ENCODE measurements at regions not wholly inside any gene's neighbourhood (a gene's known extent, or its start where the extent isn't known, plus 50 kb on each side); places are given as distances from the start of the nearest gene placed in this dataset.
"Not testable (repeated sequence)": the region's sequence is repeated elsewhere in the genome, so short reads cannot be mapped to it uniquely, and the experiment has no call there.

- DNase-seq: no peak
Observed at GRCh38 chr5:142259758-142260157, 65.1 kb downstream of the SPRY4 start.

- DNase-seq: no peak
Observed at GRCh38 chr5:142255831-142256230, 69.0 kb downstream of the SPRY4 start.

- no peak for DNase-seq
Observed at GRCh38 chr5:142254431-142254830, 70.4 kb downstream of the SPRY4 start.

DNA sequence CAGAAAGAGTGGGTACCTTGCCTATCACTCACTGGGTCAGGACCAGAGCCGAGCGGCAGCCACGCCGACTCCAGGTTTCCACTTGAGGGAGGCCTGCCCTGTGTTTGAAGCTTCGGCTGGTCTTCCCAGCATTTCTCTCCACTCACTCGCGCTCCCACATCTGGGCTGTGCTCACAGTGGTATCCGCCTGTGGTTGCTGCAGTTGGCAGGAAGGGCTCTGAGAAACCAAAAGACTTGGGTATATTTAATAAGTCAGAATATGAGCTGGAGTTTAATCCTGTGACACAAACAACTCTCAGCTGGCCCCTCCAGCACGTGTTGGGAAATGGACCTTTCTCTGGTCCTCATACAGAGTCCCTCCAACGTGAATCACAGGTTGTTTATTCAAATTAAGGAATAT lies 70.9 kb downstream of the SPRY4 start:
- no peak for DNase-seq

GRCh38 chr5:142250119-142250518 lies 74.7 kb downstream of the SPRY4 start:
- DNase-seq: no peak

- DNase-seq: no peak
Observed at GRCh38 chr5:142248853-142249462, 75.9 kb downstream of the SPRY4 start.

GRCh38 chr5:142246258-142246657 lies 78.6 kb downstream of the SPRY4 start:
- DNase-seq: peak in 1 of 2 experiments; percentile 69

DNA sequence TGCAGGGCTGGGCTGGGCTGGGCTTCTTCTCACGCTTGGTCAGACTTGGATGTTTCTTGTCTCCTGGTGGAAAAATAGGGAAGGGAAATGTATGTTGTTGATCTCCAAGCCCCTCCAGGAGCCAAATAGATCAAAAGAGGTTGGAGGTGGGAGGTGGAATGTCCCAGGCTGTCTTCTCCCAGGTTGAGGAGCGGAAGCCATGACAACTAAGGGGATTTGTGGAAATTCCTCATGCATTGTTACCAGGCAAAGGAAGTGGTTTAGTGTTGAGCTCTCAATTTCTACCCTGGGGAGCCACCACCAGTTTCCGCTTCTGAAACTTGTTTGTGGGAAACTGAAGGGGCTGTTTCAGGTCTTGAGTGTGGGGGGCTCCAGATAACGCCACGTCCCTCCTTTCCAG lies 79.0 kb downstream of the SPRY4 start:
- DNase-seq: no peak

DNA sequence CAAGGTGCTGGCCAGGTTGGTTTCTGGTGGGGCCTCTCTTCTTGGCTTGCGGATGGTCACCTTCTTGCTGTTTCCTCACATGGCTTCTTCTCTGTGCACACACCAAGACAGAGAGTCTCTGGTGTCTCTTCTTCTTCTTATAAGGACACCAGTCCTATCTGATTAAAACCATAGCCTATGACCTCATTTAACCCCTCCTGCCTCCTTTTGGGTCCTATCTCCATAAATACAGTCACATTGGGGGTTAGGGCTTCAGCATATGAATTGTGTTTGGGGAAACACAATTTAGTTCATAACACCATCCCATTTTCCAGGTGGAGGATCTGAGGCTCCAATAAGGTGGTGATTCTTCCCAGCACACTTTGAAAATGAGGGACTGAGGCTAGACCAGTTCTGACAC lies 80.4 kb downstream of the SPRY4 start:
- no peak for DNase-seq

GRCh38 chr5:142242272-142242671 lies 82.5 kb downstream of the SPRY4 start:
- no peak for DNase-seq

GRCh38 chr5:142239394-142240159 lies 85.2 kb downstream of the SPRY4 start:
- DNase-seq: no peak

GRCh38 chr5:142237707-142238106 lies 87.1 kb downstream of the SPRY4 start:
- DNase-seq: no peak

GRCh38 chr5:142236673-142237290 lies 88.0 kb downstream of the SPRY4 start:
- DNase-seq: not testable (repeated sequence)

- no peak for DNase-seq
Observed at GRCh38 chr5:142235870-142236672, 88.8 kb downstream of the SPRY4 start.

DNA sequence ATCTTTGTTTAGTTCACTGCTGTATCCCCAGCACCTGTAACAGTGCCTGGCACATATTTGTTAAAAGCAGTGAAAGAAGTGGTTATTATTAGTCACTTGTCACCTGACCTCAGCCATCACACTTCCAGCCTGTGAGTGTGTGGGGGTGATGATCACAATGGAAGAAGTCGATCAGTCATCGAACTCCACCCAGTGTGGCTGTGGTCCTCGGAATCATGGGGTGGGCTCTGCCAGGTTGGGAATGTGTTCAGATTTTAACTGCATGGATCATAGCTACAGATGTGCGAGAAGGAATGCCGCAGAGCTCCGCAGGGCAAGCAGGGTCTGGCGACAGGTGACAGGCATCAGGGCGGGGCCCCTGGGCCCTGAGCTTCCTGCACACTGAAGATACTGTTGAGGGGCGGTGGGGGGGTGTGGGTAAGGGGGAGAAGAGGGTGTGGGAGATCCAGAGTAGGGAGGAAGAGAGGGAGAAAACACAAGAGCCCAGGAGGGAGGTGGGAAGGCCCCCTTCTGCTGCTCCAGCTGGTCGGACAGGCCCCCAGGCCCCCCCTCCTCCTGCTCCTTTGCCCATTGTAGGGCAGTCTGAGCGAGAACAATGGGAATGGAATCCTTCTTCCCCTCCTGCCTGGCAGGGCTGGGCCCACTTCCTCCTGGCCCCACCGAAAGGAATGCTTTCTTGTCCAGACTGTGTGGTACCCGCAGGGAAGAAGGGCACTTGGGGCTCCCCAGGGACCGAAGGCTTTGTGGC lies 89.6 kb downstream of the SPRY4 start:
- DNase-seq: no peak

- DNase-seq: no peak
Observed at GRCh38 chr5:142233083-142234032, 91.5 kb downstream of the SPRY4 start.

- DNase-seq: not testable (repeated sequence)
Observed at GRCh38 chr5:142230949-142231348, 93.9 kb downstream of the SPRY4 start.

GRCh38 chr5:142225141-142225540 lies 99.7 kb downstream of the SPRY4 start:
- no peak for DNase-seq

DNA sequence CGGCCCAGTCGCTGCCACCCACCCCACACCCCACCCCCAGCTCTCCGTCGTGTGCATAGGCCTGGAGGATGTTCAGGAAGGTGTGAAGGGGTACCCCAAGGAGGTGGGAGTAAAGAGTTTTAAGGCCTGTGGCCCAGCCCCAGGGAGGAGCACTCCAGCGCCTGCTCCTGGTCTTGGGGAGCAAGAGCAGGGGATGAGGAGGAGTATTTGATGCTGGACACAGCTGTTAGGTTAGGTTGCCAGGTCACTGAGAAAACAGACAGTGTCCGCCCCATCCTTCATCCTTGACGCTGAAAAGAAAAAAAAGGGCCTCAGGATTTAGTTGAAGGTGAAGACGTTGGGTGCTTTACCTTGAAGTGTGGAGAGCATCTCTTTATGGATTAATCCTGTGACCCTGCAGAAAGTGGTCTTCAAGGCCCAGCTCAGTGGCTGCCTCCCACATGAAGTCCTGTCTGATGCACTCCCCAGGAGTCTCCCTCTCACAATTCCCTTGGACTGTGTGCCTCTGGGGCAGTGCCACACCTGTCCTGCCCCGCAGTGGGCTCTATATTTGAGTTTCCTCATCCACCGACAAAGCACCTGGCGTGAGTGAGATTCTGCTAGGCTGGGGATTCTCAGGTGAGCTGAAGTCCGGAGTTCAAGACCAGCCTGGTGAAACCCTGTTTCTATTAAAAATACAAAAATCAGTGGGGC lies 101.8 kb downstream of the SPRY4 start:
- no peak for DNase-seq

DNA sequence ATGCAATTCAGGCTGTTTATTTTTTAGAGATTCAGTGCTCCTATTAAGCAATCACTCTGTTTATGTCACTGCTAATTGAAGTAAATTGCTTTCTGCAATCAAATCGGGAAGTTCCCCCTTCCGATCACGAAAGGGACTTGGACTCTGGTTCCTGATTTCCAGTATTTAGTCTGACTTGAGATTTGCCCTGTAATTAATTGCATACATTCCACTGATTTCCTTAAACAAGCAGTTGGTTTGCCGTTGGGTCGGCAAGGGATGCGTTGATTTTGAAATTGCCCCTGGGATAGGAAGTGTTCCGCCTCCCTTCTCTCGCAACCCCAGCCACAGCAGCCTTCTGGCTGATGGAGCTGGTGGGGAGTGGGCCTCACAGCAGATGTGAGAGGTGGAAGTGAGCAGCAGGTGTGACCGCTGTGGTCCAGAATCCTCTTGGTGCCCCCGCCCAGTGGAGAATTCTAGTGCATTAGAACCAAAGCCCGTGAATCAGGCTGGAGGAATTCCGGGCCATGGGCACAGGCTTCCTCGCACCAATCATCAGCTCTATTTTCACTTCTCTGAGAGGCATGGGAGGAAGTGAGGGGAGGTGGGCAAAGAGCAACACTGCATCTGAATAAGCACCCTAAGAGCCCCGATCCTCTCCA lies 102.5 kb downstream of the SPRY4 start:
- no peak for DNase-seq

Measured in NCI-H2081 (cell line).